Thyroid gland (tissue), 4 donors: ENCODE measurements at regions not wholly inside any gene's neighbourhood (a gene's known extent, or its start where the extent isn't known, plus 50 kb on each side); places are given as distances from the start of the nearest gene placed in this dataset.

Experiments used
- CTCF ChIP-seq, 6 experiments: fragments of 200-600 bp in 3 of 6; fragments of 450-650 bp in 3 of 6; sonication (generic) in 3 of 6; IDR thresholded peaks; one replicate each; pipeline ENCODE4 v1.5.1; 2016 to 2019; ENCODE audit warnings: antibody characterized with exemption in 6 of 6, mild to moderate bottlenecking in 2 of 6, inconsistent platforms in 1 of 6, moderate library complexity in 1 of 6
- POLR2A ChIP-seq, 2 donors: fragments of 450-650 bp; IDR thresholded peaks; one replicate each; pipeline ENCODE4 v1.6.1; 2017; ENCODE audit warnings: antibody characterized with exemption in 2 of 2, mild to moderate bottlenecking in 2 of 2, moderate library complexity in 1 of 2

DNA sequence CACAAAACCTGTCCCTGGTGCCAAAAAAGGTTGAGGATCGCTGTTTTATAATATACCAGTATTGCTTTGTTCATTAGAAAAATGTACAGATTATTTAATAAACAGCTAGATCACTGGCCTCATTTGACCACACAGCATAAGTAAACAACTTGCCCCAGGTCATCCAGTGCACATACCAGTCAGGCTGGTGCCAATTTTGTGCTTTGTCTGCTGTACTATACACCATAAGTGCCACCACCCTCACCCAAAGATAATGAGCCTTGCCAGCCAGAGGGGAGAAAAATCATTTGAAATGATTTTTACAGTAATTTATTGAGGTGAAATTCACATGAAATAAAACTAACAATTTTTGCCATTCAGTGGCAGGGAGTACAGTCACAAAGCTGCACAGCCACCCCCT, 202.2 kb upstream of the TWIST2 start:
- TF ChIP-seq CTCF (IDR thresholded peaks at IDR 0.05): no peak
- no peak for TF ChIP-seq POLR2A (IDR thresholded peaks at IDR 0.05)
